CD1c-positive myeloid dendritic cell (primary cell): ENCODE measurements at regions not wholly inside any gene's neighbourhood (a gene's known extent, or its start where the extent isn't known, plus 50 kb on each side); places are given as distances from the start of the nearest gene placed in this dataset.
"Not testable (repeated sequence)": the region's sequence is repeated elsewhere in the genome, so short reads cannot be mapped to it uniquely, and the experiment has no call there.

ENCODE experiments used
- DNase-seq: peaks from one replicate; pipeline ENCODE4 v3.0.0-alpha.2; 2016; ENCODE audit errors: extremely low spot score

DNA sequence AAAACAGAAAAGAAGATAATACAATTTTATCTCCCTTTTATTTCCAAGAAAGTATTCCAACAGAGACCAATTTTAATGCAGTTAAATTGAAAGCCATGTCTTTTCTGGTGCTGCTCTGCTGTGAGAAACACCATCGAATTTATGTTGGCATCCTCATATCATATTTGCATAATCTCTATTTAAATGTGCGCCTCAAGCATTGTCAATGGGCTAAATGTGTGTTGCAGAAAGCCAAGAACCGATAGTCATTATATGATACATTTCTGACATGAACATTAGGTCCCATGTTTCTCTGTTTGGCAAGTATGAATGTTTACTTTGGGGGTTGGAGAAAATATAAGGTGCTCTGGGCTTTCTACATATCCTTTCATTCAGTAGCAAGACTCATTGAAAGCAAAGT is 1023.5 kb upstream of the CELF2 start:
- no peak for DNase-seq

GRCh38 chr10:9999627-10000026 is 1018.0 kb upstream of the CELF2 start:
- DNase-seq: no peak

- no peak for DNase-seq
Measured at GRCh38 chr10:10007957-10008356, 1009.7 kb upstream of the CELF2 start.

DNA sequence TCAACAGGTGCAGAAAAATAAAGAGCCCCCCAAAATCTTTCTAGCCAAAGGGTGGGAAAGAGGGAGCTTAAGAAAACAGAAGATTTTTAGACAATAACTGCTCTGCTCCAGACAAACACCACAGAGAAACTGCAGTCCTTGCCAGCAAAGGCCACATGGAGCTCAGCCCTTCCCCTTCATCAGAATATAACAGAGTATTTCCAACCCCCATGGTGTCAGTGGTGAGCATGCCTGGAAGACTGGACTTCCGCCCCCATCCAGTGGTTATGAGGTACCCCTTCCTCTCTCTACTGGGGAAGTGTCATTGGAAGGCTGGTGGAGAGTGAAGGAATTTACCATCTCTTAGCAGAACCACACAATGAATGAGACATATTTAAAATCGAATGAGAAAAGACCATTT is 1007.3 kb upstream of the CELF2 start:
- no peak for DNase-seq

- no peak for DNase-seq
Measured at GRCh38 chr10:10014846-10015245, 1002.8 kb upstream of the CELF2 start.

DNA sequence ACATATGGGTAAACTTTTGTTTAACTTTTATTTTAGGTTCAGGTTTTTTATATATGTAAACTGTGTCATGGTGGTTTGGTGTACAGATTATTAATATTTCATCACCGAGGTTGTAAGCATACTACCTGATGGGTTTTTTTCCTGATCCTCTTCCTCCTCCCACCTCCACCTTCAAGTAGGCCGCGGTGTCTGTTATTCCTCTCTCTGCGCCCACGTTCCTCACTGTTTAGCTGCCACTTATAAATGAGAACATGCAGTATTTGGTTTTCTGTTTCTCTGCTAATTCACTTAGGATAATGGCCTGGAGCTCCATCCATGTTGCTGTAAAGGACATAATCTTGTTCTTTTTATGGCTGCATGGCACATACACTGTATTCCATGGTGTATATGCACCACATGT is 1000.0 kb upstream of the CELF2 start:
- DNase-seq: no peak

- no peak for DNase-seq
Measured at GRCh38 chr10:10020945-10021344, 996.7 kb upstream of the CELF2 start.

GRCh38 chr10:10032991-10033390 is 984.7 kb upstream of the CELF2 start:
- DNase-seq: no peak

GRCh38 chr10:10038348-10038747 is 979.3 kb upstream of the CELF2 start:
- no peak for DNase-seq

GRCh38 chr10:10039595-10039994 is 978.1 kb upstream of the CELF2 start:
- no peak for DNase-seq

- no peak for DNase-seq
Measured at GRCh38 chr10:10043083-10043482, 974.6 kb upstream of the CELF2 start.

DNA sequence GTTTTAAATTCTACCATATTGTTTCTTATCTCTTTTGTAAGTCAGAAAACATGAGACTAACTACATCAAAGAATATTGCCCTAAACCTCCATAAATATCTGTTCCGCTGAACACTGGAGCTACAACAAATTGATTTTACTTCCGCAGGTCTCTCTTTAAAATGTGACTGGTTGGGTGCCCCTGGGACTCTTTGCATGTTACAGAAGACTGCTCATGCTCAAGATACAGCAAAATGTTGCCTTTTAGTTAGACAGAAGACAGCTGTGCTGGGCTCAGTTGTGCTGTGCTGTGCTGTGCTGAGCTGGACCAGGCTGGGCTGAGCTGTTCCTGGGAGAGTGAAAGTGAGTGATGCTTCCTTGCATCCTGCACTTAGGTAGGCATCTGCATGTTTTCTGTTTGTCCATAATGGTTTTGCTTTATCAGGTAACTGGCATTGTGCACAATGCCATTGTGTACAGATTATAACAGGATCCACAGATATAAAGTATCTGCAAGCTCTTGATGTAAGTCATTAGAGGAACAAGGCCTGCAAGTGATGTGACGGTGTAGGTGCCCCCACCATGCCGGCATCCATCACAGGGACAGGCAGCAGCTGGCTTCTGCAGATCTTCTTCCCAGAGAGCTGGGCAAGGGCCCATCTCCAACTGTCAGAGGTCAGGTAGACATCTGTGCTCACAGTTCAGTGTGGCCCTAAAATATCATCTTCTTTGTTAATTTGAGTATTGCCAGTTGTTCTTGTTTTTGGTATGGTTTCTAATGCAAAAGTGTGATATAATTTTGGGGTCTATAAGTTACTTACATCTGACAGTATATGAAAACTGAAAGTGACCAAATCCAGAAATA is 972.5 kb upstream of the CELF2 start:
- DNase-seq: no peak

GRCh38 chr10:10045765-10046028 is 972.0 kb upstream of the CELF2 start:
- DNase-seq: no peak

GRCh38 chr10:10047426-10047825 is 970.2 kb upstream of the CELF2 start:
- no peak for DNase-seq

- DNase-seq: no peak
Measured at GRCh38 chr10:10053051-10053450, 964.6 kb upstream of the CELF2 start.

- no peak for DNase-seq
Measured at GRCh38 chr10:10054466-10054865, 963.2 kb upstream of the CELF2 start.

DNA sequence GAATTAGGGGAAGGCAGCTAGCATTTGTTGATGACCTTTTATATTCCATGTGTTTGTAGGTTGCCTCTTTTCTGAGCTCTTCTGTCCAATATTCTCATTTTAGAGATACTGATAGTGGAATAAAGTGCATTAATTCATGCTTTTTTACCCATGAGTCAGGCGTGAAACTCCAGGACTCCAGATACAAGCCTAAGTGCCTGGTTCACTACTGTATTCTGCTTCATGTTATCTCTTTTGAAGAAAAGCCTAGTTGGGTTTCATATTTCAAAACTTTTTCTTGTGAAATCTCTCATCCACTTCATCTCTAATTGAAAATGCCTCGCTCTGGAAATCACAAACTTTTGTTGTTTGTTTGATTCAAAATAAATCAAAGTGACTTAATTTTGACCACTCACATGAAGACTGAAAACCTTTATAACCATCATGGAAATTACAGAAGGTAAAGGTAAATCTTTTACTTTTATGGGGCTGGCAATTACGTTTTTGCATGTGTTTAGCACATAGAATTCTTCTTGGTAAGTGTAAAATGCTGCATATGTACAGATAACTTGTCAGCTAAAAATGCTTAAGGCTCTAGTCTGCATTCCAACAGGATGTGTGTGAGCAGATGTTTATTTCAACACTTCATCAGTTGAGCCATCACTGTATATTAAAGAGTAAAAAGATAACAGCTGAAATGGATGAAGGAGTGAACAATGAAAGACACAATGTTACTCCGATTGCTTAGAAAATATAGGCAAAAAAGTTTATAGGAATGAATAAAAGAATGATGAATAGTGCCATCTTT is 961.8 kb upstream of the CELF2 start:
- DNase-seq: no peak

DNA sequence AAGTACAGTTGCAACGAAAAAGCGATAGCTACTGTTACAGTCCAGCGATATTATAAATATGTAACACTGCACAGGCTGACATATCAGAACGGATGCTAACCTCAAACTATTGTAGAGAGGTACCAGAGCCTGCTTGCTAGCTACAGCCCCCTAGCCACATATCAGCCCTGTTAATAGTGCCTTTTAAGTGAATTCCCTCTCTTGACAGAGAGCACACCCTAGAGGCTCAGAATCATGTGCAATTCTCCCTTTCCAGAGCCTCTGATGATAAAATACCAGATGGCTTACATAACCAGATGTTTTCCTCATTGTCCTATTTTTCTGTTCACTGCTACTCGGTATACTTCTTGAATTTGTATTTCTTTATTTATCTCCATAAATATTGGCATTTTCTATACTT is 960.7 kb upstream of the CELF2 start:
- DNase-seq: no peak

DNA sequence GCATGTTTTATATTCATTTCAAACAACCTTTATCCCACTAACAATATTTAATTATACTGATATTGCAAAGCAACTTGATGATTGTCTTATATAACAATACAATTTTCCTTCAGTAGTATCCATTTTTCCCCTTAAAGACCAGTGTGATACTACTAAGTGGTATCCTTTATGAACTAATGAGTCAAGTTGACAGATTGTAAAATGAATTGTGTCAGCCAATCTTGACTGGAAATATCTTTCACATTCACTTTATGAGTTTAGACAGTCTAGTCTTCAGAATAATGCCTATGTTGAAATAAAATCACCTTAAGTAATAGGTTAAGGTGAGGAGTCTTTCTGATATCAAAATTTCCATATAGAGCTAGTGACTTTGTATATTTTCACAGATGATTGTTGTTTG is 950.0 kb upstream of the CELF2 start:
- no peak for DNase-seq

DNA sequence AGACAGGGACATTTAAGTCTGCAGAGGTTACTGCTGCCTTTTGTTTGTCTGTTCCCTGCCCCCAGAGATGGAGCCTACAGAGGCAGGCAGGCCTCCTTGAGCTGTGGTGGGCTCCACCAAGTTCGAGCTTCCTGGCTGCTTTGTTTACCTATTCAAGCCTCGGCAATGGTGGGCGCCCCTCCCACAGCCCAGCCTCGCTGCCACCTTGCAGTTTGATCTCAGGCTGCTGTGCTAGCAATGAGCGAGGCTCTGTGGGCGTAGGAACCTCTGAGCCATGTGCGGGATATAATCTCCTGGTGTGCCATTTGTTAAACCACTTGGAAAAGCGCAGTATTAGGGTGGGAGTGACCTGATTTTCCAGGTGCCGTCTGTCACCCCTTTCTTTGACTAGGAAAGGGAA is 942.8 kb upstream of the CELF2 start:
- not testable (repeated sequence) for DNase-seq

- no peak for DNase-seq
Measured at GRCh38 chr10:10078446-10078845, 939.2 kb upstream of the CELF2 start.

- DNase-seq: no peak
Measured at GRCh38 chr10:10092581-10092980, 925.1 kb upstream of the CELF2 start.

DNA sequence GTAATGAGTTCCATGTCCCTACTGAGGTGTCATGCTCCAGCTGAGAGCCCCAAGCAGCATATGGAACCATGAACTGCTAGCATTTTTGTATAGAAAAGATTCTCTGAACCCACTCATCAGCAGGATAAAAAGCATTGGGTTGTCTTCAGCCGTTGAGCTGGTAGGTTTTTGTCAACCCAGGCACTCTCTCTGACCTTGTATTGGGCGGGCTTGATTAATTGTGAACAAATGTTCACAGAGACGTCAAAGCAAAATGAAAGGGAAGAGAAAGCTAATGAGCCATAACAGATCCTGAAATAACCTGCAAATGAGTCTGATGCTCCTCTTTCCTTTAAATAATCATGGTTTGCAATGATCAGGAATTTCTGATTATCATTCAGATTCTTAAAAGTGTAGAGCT is 924.7 kb upstream of the CELF2 start:
- DNase-seq: no peak

- no peak for DNase-seq
Measured at GRCh38 chr10:10094691-10095090, 923.0 kb upstream of the CELF2 start.
